Hypothalamus (tissue), 51 donors: ENCODE measurements at regions not wholly inside any gene's neighbourhood (a gene's known extent, or its start where the extent isn't known, plus 50 kb on each side); places are given as distances from the start of the nearest gene placed in this dataset.
"Not testable (repeated sequence)": the region's sequence is repeated elsewhere in the genome, so short reads cannot be mapped to it uniquely, and the experiment has no call there.

Source experiments
- DNase-seq, 51 donors: peaks; one replicate each; lab custom pipeline; 2025; lab: John Stamatoyannopoulos, UW

GRCh38 chr16:79959226-79959625 is 358.7 kb upstream of the MAF start:
- no peak for DNase-seq

- no peak for DNase-seq
Observed at GRCh38 chr16:79954921-79955705, 354.6 kb upstream of the MAF start.

- DNase-seq = no peak
Observed at GRCh38 chr16:79950932-79951719, 350.6 kb upstream of the MAF start.

GRCh38 chr16:79949417-79949816 is 348.9 kb upstream of the MAF start:
- no peak for DNase-seq

GRCh38 chr16:79947771-79948170 is 347.2 kb upstream of the MAF start:
- DNase-seq = no peak

GRCh38 chr16:79946252-79946651 is 345.7 kb upstream of the MAF start:
- DNase-seq = no peak

GRCh38 chr16:79943736-79944135 is 343.2 kb upstream of the MAF start:
- DNase-seq = no peak

GRCh38 chr16:79938575-79938974 is 338.0 kb upstream of the MAF start:
- DNase-seq = no peak

GRCh38 chr16:79937671-79938070 is 337.1 kb upstream of the MAF start:
- not testable (repeated sequence) for DNase-seq

- DNase-seq = no peak
Observed at GRCh38 chr16:79933603-79934002, 333.1 kb upstream of the MAF start.

- no peak for DNase-seq
Observed at GRCh38 chr16:79932572-79932971, 332.0 kb upstream of the MAF start.

GRCh38 chr16:79931721-79932120 is 331.2 kb upstream of the MAF start:
- DNase-seq = no peak

- no peak for DNase-seq
Observed at GRCh38 chr16:79929260-79929965, 328.9 kb upstream of the MAF start.

GRCh38 chr16:79928142-79928873 is 327.8 kb upstream of the MAF start:
- DNase-seq = no peak

- DNase-seq = no peak
Observed at GRCh38 chr16:79926451-79927205, 326.1 kb upstream of the MAF start.

GRCh38 chr16:79923431-79923830 is 322.9 kb upstream of the MAF start:
- no peak for DNase-seq

- no peak for DNase-seq
Observed at GRCh38 chr16:79920685-79921084, 320.1 kb upstream of the MAF start.

GRCh38 chr16:79918916-79919315 is 318.4 kb upstream of the MAF start:
- DNase-seq = no peak

GRCh38 chr16:79915761-79916160 is 315.2 kb upstream of the MAF start:
- DNase-seq = no peak
